ENCODE measurements at regions not wholly inside any gene's neighbourhood (a gene's known extent, or its start where the extent isn't known, plus 50 kb on each side); places are given as distances from the start of the nearest gene placed in this dataset.

DNA sequence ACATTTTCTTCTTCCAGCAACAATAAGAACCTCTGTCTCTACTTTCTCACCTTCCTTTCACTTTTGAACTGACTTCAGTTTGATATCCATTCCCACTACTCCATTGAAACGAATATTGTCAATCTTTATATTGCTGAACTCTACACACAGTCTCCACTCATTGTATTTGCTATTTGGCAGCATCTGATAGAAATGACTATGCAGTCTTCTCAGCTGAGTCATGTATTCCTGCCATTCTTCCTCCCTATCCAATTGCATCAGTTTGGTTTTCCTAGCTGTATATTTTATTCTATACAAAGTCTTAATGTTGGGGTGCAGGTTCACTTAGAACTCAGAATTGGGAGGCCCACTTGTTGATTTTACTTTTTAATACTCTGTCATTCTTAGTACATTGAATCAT, 107.5 kb upstream of the CPNE8 start:
- TF ChIP-seq, protein P1, sequence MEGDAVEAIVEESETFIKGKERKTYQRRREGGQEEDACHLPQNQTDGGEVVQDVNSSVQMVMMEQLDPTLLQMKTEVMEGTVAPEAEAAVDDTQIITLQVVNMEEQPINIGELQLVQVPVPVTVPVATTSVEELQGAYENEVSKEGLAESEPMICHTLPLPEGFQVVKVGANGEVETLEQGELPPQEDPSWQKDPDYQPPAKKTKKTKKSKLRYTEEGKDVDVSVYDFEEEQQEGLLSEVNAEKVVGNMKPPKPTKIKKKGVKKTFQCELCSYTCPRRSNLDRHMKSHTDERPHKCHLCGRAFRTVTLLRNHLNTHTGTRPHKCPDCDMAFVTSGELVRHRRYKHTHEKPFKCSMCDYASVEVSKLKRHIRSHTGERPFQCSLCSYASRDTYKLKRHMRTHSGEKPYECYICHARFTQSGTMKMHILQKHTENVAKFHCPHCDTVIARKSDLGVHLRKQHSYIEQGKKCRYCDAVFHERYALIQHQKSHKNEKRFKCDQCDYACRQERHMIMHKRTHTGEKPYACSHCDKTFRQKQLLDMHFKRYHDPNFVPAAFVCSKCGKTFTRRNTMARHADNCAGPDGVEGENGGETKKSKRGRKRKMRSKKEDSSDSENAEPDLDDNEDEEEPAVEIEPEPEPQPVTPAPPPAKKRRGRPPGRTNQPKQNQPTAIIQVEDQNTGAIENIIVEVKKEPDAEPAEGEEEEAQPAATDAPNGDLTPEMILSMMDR (IDR thresholded peaks at IDR 0.05; ENCODE audit: insufficient read depth, low read depth, low read length, missing control alignments) = no peak
- H3K4me3 ChIP-seq (ENCODE audit: low read length) = no peak overlapping the region
- peak; percentile 43 for DNase-seq (ENCODE audit: low read depth)

DNA sequence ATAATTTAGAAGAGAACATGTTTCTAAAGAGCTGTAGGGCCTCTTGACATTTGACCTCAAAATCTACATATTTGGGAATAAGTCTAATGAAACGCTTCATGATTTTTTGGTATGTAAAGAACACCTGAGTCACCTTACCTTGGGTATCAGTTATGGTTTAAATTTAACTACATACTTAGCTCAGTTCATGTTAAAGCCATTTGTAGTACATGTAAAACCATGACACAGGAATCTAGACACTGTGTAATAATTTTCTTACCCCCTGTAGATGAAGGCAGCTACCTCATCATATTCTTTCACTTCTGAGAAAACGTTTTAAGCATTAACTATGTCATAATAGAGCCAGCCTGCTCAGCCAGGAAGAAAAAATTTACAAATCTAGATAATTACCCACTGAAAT, 105.8 kb upstream of the CPNE8 start:
- no peak overlapping the region for H3K4me3 ChIP-seq (ENCODE audit: low read length)
- TF ChIP-seq, protein P1 (IDR thresholded peaks at IDR 0.05; ENCODE audit: insufficient read depth, low read depth, low read length, missing control alignments) = no peak
- no peak for DNase-seq (ENCODE audit: low read depth)

DNA sequence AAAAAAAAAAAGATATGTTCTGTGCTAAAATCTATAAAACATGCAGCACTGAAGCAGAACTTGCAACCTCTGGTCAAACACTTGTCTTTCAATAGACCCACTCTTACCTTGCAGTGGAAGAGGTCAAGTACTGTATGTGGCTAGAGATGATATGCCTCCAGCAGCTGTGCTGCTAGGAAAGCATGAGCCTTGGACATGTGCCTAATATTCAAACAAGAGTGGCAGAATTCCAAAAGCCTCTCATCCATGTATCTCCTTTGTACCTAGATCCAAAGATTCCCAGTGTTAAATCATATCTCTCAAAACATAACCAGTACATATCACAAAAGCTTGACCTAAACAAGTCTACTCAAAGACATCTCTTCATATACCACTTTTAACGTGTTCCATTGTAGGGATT, 105.0 kb upstream of the CPNE8 start:
- no peak for DNase-seq (ENCODE audit: low read depth)
- TF ChIP-seq, protein P1 (IDR thresholded peaks at IDR 0.05; ENCODE audit: insufficient read depth, low read depth, low read length, missing control alignments) = no peak
- H3K4me3 ChIP-seq (ENCODE audit: low read length) = no peak overlapping the region

DNA sequence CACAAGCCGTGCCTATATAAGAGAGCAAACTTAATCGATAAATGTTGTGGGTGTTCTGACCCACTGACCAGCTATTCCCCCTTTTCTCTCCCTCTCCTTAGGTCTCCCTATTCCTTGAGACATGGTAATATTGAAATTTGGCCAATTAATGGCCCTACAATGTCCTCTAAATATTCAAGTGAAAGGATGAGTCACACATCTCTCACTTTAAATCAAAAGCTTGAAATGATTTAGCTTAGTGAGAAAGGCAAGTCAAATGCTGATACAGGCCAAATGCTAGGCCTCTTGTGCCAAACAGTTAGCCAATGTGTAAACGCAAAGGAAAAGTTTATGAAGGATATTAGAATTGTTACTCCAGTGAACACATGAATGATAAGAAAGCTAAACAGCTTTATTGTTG, 102.2 kb upstream of the CPNE8 start:
- no peak for DNase-seq (ENCODE audit: low read depth)
- TF ChIP-seq, protein P1 (IDR thresholded peaks at IDR 0.05; ENCODE audit: insufficient read depth, low read depth, low read length, missing control alignments) = no peak
- no peak overlapping the region for H3K4me3 ChIP-seq (ENCODE audit: low read length)

DNA sequence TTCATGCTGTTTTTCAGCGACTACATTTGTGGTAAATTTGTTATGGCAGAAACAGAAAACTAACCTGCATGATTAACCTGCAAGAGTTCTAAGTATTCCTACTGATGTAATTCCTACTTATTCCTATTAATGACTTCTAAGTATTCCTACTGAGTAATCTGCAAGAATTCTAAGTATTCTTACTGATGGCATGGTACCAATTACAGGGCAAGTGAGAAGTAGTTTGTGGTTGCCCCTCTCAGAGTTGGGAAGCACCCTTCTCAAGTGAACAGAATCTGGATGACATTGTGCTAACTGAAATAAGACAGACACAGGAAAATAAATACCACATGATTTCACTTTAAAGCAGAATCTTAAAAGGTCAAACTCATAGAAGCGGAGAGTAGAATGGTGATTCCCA, 100.9 kb upstream of the CPNE8 start:
- DNase-seq (ENCODE audit: low read depth) = no peak
- no peak overlapping the region for H3K4me3 ChIP-seq (ENCODE audit: low read length)
- TF ChIP-seq, protein P1 (IDR thresholded peaks at IDR 0.05; ENCODE audit: insufficient read depth, low read depth, low read length, missing control alignments) = no peak

DNA sequence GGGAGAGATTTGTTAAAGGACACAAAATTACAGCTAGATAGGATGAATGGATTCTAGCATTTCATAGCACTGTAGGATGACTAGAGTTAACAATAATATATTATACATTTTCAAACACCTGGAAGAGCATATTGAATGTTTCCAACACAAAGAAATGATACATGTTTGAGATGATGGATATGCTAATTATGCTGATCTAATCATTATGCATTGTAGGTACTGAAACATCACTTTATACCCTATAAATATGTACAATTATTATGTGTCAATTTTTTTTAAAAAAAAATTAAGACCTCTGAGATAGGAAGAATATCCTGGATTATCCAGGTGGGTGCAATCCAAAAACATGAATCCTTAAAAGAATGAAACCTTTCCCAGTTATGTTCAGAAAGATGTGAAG, 100.3 kb upstream of the CPNE8 start:
- DNase-seq (ENCODE audit: low read depth) = no peak
- no peak overlapping the region for H3K4me3 ChIP-seq (ENCODE audit: low read length)
- TF ChIP-seq, protein P1 (IDR thresholded peaks at IDR 0.05; ENCODE audit: insufficient read depth, low read depth, low read length, missing control alignments) = no peak

DNA sequence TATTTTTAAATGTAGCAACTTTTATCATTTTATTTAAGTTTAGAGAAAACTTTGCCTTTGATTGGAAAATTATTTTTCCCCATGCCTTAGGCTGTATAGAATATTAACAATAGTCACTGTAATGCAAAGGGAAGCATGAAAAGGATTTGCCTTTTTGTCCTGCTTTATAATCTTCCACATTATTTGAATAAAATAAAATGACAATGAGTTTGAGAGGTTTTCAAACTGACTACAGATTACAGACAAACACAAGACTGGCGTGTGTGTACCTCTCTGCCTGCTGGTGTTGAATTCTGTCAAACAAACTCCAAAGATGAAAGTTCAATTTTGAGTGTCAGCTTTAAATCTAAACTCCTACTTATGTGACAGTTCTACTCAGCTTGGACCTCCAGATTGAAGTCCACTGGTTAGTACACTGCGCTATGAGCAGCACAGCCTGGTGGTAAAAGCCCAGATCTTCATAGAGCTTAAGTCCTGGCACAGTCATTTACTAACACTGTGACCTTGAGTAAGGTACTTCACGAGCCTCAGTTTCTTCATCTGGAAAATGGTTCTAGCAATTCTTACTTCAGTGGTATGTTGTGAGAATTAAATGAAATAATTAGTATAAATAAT, 98.3 kb upstream of the CPNE8 start:
- no peak overlapping the region for H3K4me3 ChIP-seq (ENCODE audit: low read length)
- TF ChIP-seq, protein P1 (IDR thresholded peaks at IDR 0.05; ENCODE audit: insufficient read depth, low read depth, low read length, missing control alignments) = peak; percentile 13
- DNase-seq (ENCODE audit: low read depth) = no peak
